ENCODE measurements at regions not wholly inside any gene's neighbourhood (a gene's known extent, or its start where the extent isn't known, plus 50 kb on each side); places are given as distances from the start of the nearest gene placed in this dataset.

- DNase-seq (ENCODE audit: low spot score) (no peak), ATAC-seq (no peak)
These were observed 50.6 kb upstream of the FLRT2 start for GRCh38 chr14:85479306-85479705.

DNA sequence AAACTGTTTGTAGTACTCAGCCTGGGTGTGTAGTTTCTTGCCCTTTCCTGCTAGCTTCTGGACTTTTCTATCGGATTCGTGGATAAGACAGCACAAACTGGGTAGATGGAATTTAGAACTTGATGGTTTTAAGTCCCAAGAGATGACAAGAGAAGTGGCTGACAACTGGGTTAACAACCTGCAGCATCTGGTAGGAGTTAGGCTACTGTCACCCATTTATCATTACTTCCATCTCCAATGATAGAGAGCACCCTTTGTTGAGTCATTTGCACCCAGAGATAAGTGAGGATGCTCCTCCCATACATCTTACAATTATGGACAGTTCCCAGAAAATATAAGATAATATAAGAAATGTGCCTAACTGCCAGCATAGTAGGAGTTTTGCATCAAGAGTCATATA lies 50.2 kb upstream of the FLRT2 start:
- DNase-seq (ENCODE audit: low spot score), result no peak
- ATAC-seq, result no peak
